ENCODE measurements at regions not wholly inside any gene's neighbourhood (a gene's known extent, or its start where the extent isn't known, plus 50 kb on each side); places are given as distances from the start of the nearest gene placed in this dataset.
"Not testable (repeated sequence)": the region's sequence is repeated elsewhere in the genome, so short reads cannot be mapped to it uniquely, and the experiment has no call there.

DNA sequence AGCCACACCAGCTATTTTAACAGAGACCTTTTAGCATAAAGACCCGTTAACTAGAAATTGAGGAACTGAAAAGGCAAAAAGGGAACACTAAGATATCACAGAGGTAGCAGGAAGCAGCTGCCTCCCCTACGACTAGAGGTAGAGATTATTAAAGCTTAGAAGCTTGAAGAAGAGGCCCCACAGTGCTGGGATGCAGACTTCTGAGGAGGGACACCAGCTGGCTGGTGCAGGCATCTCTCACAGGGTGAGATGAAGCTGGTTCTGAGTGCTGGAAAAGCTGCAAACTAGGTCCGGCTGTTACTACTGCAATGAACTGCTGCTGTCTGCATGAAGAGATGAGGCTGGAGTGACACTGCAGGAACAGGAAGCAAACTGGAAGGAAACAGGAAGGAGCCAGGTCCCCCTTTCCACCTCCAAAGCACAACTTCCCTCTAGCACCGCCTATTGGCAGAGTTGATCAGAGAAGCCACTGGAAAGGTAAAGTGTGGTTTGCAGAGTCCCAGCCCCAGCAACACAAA is 61.2 kb upstream of the MRPS9 start:
- H3K27ac ChIP-seq: no peak overlapping the region
- no peak for TF ChIP-seq POLR2A (IDR thresholded peaks at IDR 0.05)
- TF ChIP-seq, protein P1, sequence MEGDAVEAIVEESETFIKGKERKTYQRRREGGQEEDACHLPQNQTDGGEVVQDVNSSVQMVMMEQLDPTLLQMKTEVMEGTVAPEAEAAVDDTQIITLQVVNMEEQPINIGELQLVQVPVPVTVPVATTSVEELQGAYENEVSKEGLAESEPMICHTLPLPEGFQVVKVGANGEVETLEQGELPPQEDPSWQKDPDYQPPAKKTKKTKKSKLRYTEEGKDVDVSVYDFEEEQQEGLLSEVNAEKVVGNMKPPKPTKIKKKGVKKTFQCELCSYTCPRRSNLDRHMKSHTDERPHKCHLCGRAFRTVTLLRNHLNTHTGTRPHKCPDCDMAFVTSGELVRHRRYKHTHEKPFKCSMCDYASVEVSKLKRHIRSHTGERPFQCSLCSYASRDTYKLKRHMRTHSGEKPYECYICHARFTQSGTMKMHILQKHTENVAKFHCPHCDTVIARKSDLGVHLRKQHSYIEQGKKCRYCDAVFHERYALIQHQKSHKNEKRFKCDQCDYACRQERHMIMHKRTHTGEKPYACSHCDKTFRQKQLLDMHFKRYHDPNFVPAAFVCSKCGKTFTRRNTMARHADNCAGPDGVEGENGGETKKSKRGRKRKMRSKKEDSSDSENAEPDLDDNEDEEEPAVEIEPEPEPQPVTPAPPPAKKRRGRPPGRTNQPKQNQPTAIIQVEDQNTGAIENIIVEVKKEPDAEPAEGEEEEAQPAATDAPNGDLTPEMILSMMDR (IDR thresholded peaks at IDR 0.05): no peak
- intact Hi-C loops (cut with DNase I): no loop called here

DNA sequence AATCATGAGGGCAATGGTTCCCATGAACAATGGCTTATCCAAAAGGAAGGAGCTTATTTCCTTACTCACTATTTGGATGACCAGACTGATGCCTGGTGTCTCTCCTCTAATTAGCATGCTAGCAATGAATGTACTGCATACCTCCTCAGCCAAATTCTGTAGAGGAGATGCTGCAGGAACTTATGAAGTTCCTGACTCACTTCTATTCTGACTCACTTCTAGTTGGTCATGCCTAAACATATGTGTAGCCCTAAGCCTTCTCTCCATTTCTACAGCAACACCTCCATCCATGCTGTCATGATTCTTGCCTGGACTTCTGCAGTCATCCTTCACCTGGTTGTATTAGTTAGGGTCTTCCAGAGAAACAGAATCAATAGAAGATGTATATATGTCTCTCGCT is 59.9 kb upstream of the MRPS9 start:
- no peak for DNase-seq
- Histone ChIP-seq H3K27ac (no peak overlapping the region), H3K4me3 (no peak overlapping the region), H3K36me3 (replicated peaks in 1 of 2) (no peaks in the 10 kb centered on the region), H3K4me1 (replicated peaks in 1 of 2) (no peaks in the 10 kb centered on the region), H3K9me3 (replicated peaks in 1 of 3) (no peaks in the 10 kb centered on the region), H3K27me3 (no peaks in the 10 kb centered on the region)
- TF ChIP-seq, protein P1 (IDR thresholded peaks at IDR 0.05): no peak
- TF ChIP-seq POLR2A (IDR thresholded peaks at IDR 0.05): no peak
- 88 to 96% (median 95%) methylated on average over 1 of the region's 1 CpG for WGBS, 4 donors
- intact Hi-C loops (cut with DNase I): no loop called here

More for the DNA sequence above, 61.2 kb upstream of the MRPS9 start:
- WGBS, 4 donors: 50 to 61% (median 52%) methylated on average over 4 of the region's 4 CpGs
- no peaks in the 10 kb centered on the region for H3K36me3 ChIP-seq (replicated peaks in 1 of 2)
- DNase-seq: no peak
- H3K27me3 ChIP-seq: no peaks in the 10 kb centered on the region
- H3K4me1 ChIP-seq (replicated peaks in 1 of 2): no peaks in the 10 kb centered on the region
- no peaks in the 10 kb centered on the region for H3K9me3 ChIP-seq (replicated peaks in 1 of 3)
- no peak overlapping the region for H3K4me3 ChIP-seq

DNA sequence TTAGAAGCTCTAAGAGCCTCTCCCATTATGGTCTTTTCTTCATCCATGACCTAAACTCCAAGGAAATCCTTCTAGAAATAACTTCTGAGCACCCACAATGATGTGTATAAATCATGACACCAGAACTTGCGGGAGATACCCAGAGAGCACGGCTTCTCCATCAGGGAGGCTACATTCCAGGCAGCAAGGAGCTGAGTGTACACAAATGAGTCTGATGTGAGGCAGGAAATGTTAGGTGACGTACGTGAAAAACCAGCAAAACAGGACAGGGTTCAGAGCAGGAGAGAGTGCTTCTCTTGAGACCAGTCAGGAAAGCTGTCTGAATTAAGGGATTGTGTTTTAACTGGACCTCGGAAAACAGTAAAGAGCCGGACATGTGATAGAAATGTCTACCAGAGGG is 58.1 kb upstream of the MRPS9 start:
- H3K4me3 ChIP-seq; H3K27me3 ChIP-seq; H3K4me1 ChIP-seq (replicated peaks in 1 of 2); H3K36me3 ChIP-seq (replicated peaks in 1 of 2); H3K27ac ChIP-seq; intact Hi-C loops (cut with DNase I); DNase-seq; H3K9me3 ChIP-seq (replicated peaks in 1 of 3): not testable (repeated sequence)
- WGBS, 4 donors: 65 to 77% (median 74%) methylated on average over 6 of the region's 6 CpGs

DNA sequence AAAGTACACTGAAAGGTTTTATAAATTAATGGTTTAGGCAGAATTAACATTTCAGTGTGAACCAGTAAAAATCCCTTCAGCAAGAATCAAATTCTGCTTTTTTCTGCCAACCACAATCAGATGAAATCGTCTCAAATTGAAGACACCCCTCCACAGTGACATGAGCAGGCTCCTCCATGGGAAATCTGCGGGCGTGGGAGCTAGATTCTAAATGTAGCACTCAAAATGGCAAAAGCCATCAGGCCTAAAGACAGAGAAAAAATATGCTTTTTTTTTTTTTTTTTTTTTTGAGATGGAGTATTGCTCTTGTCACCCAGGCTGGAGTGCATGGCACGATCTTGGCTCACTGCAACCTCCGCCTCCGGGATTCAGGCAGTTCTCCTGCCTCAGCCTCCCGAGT is 55.8 kb upstream of the MRPS9 start:
- Histone ChIP-seq H3K4me3 (no peak overlapping the region), H3K4me1 (replicated peaks in 1 of 2) (no peaks in the 10 kb centered on the region), H3K36me3 (replicated peaks in 1 of 2) (no peaks in the 10 kb centered on the region), H3K27ac (no peak overlapping the region), H3K9me3 (replicated peaks in 1 of 3) (no peaks in the 10 kb centered on the region), H3K27me3 (no peaks in the 10 kb centered on the region)
- no peak for TF ChIP-seq POLR2A (IDR thresholded peaks at IDR 0.05)
- TF ChIP-seq, protein P1 (IDR thresholded peaks at IDR 0.05): no peak
- no peak for DNase-seq
- WGBS, 4 donors: 72 to 80% (median 78%) methylated on average over 7 of the region's 7 CpGs
- intact Hi-C loops (cut with DNase I): no loop called here
